Tibial nerve (tissue), 3 donors: ENCODE measurements at regions not wholly inside any gene's neighbourhood (a gene's known extent, or its start where the extent isn't known, plus 50 kb on each side); places are given as distances from the start of the nearest gene placed in this dataset.

Experiments used
- POLR2A ChIP-seq, 2 donors: fragments of 450-650 bp; IDR thresholded peaks; one replicate each; pipeline ENCODE4 v1.6.1; 2017; ENCODE audit warnings: antibody characterized with exemption in 2 of 2, mild to moderate bottlenecking in 2 of 2, moderate library complexity in 2 of 2
- TF ChIP-seq, protein P1 (sequence below), 5 experiments: fragments of 200-600 bp in 3 of 5; fragments of 450-650 bp in 2 of 5; sonication (generic) in 3 of 5; IDR thresholded peaks; one replicate each; pipeline ENCODE4 v1.5.1; 2016 to 2019; ENCODE audit warnings: antibody characterized with exemption in 5 of 5, mild to moderate bottlenecking in 3 of 5, moderate library complexity in 2 of 5

DNA sequence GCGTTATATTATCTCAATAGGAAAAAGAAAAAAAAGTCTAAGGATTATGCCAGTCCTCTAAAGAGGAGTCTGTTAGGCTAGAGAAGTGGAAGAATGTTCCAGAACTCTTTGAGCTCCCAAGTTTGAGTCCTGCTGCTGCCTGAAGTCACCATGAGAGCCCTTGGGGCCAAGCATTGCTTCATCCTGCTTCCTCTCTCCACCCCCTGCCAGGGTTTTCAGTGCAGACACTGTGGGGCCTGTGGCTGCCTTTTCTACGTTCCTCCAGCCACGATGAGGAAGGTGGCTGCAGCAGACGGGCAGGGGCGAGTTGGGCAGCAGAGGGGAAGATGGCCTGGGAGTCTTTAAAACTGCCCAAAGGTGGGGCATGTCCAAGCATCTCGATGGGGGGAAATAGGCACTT, 214.4 kb upstream of the KCNG1 start:
- TF ChIP-seq, protein P1, sequence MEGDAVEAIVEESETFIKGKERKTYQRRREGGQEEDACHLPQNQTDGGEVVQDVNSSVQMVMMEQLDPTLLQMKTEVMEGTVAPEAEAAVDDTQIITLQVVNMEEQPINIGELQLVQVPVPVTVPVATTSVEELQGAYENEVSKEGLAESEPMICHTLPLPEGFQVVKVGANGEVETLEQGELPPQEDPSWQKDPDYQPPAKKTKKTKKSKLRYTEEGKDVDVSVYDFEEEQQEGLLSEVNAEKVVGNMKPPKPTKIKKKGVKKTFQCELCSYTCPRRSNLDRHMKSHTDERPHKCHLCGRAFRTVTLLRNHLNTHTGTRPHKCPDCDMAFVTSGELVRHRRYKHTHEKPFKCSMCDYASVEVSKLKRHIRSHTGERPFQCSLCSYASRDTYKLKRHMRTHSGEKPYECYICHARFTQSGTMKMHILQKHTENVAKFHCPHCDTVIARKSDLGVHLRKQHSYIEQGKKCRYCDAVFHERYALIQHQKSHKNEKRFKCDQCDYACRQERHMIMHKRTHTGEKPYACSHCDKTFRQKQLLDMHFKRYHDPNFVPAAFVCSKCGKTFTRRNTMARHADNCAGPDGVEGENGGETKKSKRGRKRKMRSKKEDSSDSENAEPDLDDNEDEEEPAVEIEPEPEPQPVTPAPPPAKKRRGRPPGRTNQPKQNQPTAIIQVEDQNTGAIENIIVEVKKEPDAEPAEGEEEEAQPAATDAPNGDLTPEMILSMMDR (IDR thresholded peaks at IDR 0.05) = no peak
- no peak for TF ChIP-seq POLR2A (IDR thresholded peaks at IDR 0.05)
